ENCODE measurements at regions not wholly inside any gene's neighbourhood (a gene's known extent, or its start where the extent isn't known, plus 50 kb on each side); places are given as distances from the start of the nearest gene placed in this dataset.

GRCh38 chr18:38010037-38010436 lies 444.4 kb upstream of the CELF4 start:
- TF ChIP-seq CTCF (IDR thresholded peaks at IDR 0.05; ENCODE audit: control extremely low read depth in 1 of 3, insufficient read depth in 1 of 3, low read depth in 1 of 3, low read length in 3 of 3) (no peak), MAX (IDR thresholded peaks at IDR 0.05) (no peak), CREB1 (IDR thresholded peaks at IDR 0.05) (no peak), EP300 (IDR thresholded peaks at IDR 0.05; ENCODE audit: borderline replicate concordance in 1 of 2, low read depth in 2 of 2, low read length in 2 of 2) (no peak), ATF3 (IDR thresholded peaks at IDR 0.05; ENCODE audit: insufficient read depth, low read depth, low read length) (no peak), EZH2 (IDR thresholded peaks at IDR 0.05; ENCODE audit: low read depth, low read length, severe bottlenecking) (no peak), GABPA (IDR thresholded peaks at IDR 0.05; ENCODE audit: borderline replicate concordance, insufficient read depth, low read length) (no peak), ATF2 (IDR thresholded peaks at IDR 0.05; ENCODE audit: low read length) (no peak), NRF1 (IDR thresholded peaks at IDR 0.05; ENCODE audit: low read depth, low read length) (no peak), USF2 (IDR thresholded peaks at IDR 0.05; ENCODE audit: low read length) (no peak), TEAD4 (IDR thresholded peaks at IDR 0.05; ENCODE audit: low read depth, low read length) (no peak), ZNF274 (IDR thresholded peaks at IDR 0.05; ENCODE audit: borderline replicate concordance, extremely low read depth, low read length) (no peak), POLR2AphosphoS5 (IDR thresholded peaks at IDR 0.05; ENCODE audit: low read depth, low read length) (no peak), BACH1 (IDR thresholded peaks at IDR 0.05; ENCODE audit: low read length) (no peak)

Measured in H1 (cell line).